ENCODE measurements at regions not wholly inside any gene's neighbourhood (a gene's known extent, or its start where the extent isn't known, plus 50 kb on each side); places are given as distances from the start of the nearest gene placed in this dataset.

GRCh38 chr21:28421716-28422524 lies 570.8 kb downstream of the LTN1 start:
- TF ChIP-seq CTCF (IDR thresholded peaks at IDR 0.05; ENCODE audit: insufficient read depth, low read depth, low read length): no peak
- TF ChIP-seq EZH2 (IDR thresholded peaks at IDR 0.05; ENCODE audit: insufficient read depth, low read length): no peak
